Dendritic cell treated with granulocyte-macrophage colony-stimulating factor and Interleukin-4, amounts not matched to agents 40 ng/mL and 50 ng/mL, for 4 days (primary cell): ENCODE measurements at regions not wholly inside any gene's neighbourhood (a gene's known extent, or its start where the extent isn't known, plus 50 kb on each side); places are given as distances from the start of the nearest gene placed in this dataset.
"Not testable (repeated sequence)": the region's sequence is repeated elsewhere in the genome, so short reads cannot be mapped to it uniquely, and the experiment has no call there.

ENCODE experiments used
- H3K27ac Mint-ChIP-seq: one replicate; pipeline ENCODE4 v1.8.0; 2022; ENCODE audit warnings: mild to moderate bottlenecking, mixed read lengths
- H3K27me3 Mint-ChIP-seq: one replicate; pipeline ENCODE4 v1.8.0; 2022; ENCODE audit warnings: mild to moderate bottlenecking, mixed read lengths
- H3K36me3 Mint-ChIP-seq: one replicate; pipeline ENCODE4 v1.8.0; 2022; ENCODE audit warnings: low read depth, mixed read lengths
- H3K4me1 Mint-ChIP-seq: one replicate; pipeline ENCODE4 v1.8.0; 2022; ENCODE audit warnings: low read depth, mixed read lengths
- H3K4me3 Mint-ChIP-seq: one replicate; pipeline ENCODE4 v1.8.0; 2022; ENCODE audit warnings: mild to moderate bottlenecking, moderate library complexity, mixed read lengths
- H3K9me3 Mint-ChIP-seq: one replicate; pipeline ENCODE4 v1.8.0; 2022; ENCODE audit warnings: mixed read lengths
- intact Hi-C: fragments of 100-400 bp; cut with micrococcal nuclease; formaldehyde crosslinking; loops from one replicate; pipeline ENCODE4 v1.15.0; 2022

DNA sequence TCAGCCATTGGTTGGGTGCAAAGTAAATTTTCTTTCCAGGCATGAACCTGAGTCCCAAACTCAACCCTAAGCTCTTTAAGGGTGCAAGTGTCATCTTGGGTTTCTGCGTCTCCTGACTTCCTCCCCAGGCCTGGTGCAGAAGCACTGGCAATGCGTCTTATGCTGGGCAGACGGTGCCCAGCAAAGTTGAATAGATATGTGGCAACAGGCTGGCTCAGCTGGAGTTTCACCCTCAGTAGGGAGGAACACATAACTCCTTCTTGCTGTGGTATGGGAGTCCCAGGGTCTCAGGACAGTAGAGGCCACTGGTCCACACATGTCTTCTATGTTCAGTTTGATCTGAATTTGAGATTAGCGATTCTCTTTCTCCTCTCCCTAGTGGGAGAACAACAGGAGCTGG lies 181.3 kb downstream of the RPS24 start:
- H3K4me3 Mint-ChIP-seq, result no peak overlapping the region
- H3K4me1 Mint-ChIP-seq, result peaks cover 31% of the 10 kb centered on the region
- H3K27ac Mint-ChIP-seq, result no peak overlapping the region
- no peaks in the 10 kb centered on the region for H3K36me3 Mint-ChIP-seq
- intact Hi-C loops, result loop anchor here (5.0 to 10.0 kb wide), 2 partner anchors 442 to 980 kb away; no protein-coding TSS in a partner anchor
- peaks cover 31% of the 10 kb centered on the region for H3K27me3 Mint-ChIP-seq
- no peaks in the 10 kb centered on the region for H3K9me3 Mint-ChIP-seq

DNA sequence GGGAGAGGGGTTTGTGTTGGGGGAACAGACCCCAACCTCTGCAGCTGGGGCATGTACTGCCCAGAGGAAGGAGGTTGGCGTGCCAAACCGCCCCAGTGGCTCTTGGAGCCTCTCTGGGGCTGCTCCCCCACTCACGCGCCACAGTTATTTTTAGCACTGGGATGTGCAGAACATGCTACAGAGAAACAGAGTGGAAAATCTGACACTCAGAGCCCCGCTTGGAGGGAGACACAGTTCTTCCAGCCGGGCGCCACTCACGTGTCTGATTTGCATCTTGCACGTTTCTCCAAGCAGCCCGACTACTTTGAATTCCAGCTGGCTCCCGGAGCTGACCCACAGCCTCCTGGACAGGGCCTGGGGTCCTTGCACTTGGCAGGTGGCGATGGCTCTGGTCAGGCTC lies 182.0 kb downstream of the RPS24 start:
- intact Hi-C loops, result loop anchor here (10.0 kb wide), 1 partner anchor 979 kb away; no protein-coding TSS in a partner anchor
- Mint-ChIP-seq H3K27ac (no peak overlapping the region), H3K36me3 (no peaks in the 10 kb centered on the region), H3K4me3 (no peak overlapping the region), H3K27me3 (peaks cover 31% of the 10 kb centered on the region), H3K9me3 (no peaks in the 10 kb centered on the region), H3K4me1 (peaks cover 31% of the 10 kb centered on the region)

GRCh38 chr10:78217336-78217735 lies 183.7 kb downstream of the RPS24 start:
- Mint-ChIP-seq H3K4me3 (no peak overlapping the region), H3K27me3 (peaks cover 34% of the 10 kb centered on the region), H3K9me3 (no peaks in the 10 kb centered on the region), H3K36me3 (no peaks in the 10 kb centered on the region), H3K27ac (no peak overlapping the region), H3K4me1 (peaks cover 31% of the 10 kb centered on the region)
- intact Hi-C loops, result loop anchor here (10.0 kb wide), 1 partner anchor 977 kb away; no protein-coding TSS in a partner anchor

GRCh38 chr10:78218798-78219490 lies 185.3 kb downstream of the RPS24 start:
- Mint-ChIP-seq H3K27me3 (peaks cover 34% of the 10 kb centered on the region), H3K27ac (no peak overlapping the region), H3K4me1 (peaks cover 31% of the 10 kb centered on the region), H3K4me3 (no peak overlapping the region), H3K36me3 (no peaks in the 10 kb centered on the region), H3K9me3 (no peaks in the 10 kb centered on the region)
- intact Hi-C loops, result loop anchor here (10.0 kb wide), 1 partner anchor 976 kb away; no protein-coding TSS in a partner anchor

GRCh38 chr10:78219568-78219967 lies 185.9 kb downstream of the RPS24 start:
- H3K4me3 Mint-ChIP-seq, H3K27ac Mint-ChIP-seq, H3K9me3 Mint-ChIP-seq, H3K36me3 Mint-ChIP-seq: not testable (repeated sequence)
- peaks cover 29% of the 10 kb centered on the region for H3K4me1 Mint-ChIP-seq
- peaks cover 34% of the 10 kb centered on the region for H3K27me3 Mint-ChIP-seq
- intact Hi-C loops, result loop anchor here (10.0 kb wide), 1 partner anchor 975 kb away; no protein-coding TSS in a partner anchor

DNA sequence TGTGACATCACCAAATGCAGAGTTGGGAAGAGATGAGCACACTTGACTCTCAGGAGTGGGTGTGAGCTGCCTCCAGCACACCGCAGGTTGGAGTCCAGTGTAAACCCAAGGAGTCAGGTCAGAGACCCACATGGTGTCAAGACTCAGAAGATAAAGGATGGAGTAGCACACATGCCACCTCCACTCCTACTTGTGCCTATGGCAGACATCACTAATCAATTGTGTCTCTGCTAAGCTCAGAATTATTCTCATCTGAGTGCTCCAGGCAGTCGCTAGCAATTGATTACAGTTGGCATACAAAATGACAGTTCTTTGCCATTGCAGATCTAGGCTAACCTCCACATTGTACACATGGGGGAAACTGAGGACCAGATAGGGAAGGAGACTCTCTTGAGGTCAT lies 187.1 kb downstream of the RPS24 start:
- intact Hi-C loops, result no loop called here
- Mint-ChIP-seq H3K9me3 (no peaks in the 10 kb centered on the region), H3K4me3 (no peak overlapping the region)

GRCh38 chr10:78222096-78222790 lies 188.6 kb downstream of the RPS24 start:
- Mint-ChIP-seq H3K36me3 (no peaks in the 10 kb centered on the region), H3K4me3 (no peak overlapping the region), H3K9me3 (no peaks in the 10 kb centered on the region), H3K27ac (no peak overlapping the region), H3K4me1 (peaks cover 12% of the 10 kb centered on the region), H3K27me3 (peaks cover 11% of the 10 kb centered on the region)
- intact Hi-C loops, result no loop called here

More for the DNA sequence above, 187.1 kb downstream of the RPS24 start:
- H3K4me1 Mint-ChIP-seq, result peaks cover 18% of the 10 kb centered on the region
- H3K27me3 Mint-ChIP-seq, result peaks cover 22% of the 10 kb centered on the region
- H3K27ac Mint-ChIP-seq, result no peak overlapping the region
- no peaks in the 10 kb centered on the region for H3K36me3 Mint-ChIP-seq

GRCh38 chr10:78223088-78223487 lies 189.4 kb downstream of the RPS24 start:
- no peaks in the 10 kb centered on the region for H3K9me3 Mint-ChIP-seq

DNA sequence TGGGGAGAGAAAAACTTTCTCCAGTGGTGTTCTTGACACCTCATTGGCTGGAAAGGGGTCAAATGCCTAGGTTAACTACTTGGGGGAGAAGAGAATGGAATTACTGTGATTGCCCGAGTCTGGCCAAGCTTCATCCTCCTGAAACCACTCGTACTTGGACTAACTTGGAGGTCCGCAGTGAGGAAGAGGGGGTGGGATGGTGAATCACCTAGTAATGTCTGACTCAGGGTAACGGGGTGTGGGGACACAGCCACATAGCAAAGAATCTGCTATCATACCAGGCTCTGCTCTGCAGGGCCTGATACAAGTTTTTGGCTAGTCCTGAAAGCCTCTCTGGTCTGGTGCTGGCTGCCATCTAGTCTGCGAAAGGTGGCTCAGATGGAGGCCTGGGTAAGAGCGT lies 190.9 kb downstream of the RPS24 start:
- Mint-ChIP-seq H3K36me3 (no peaks in the 10 kb centered on the region), H3K9me3 (no peaks in the 10 kb centered on the region), H3K4me1 (no peaks in the 10 kb centered on the region), H3K27me3 (peaks cover 8% of the 10 kb centered on the region), H3K27ac (no peak overlapping the region), H3K4me3 (no peak overlapping the region)
- intact Hi-C loops, result no loop called here

More at GRCh38 chr10:78223088-78223487, 189.4 kb downstream of the RPS24 start:
- Mint-ChIP-seq H3K4me3 (no peak overlapping the region), H3K27me3 (peaks cover 5% of the 10 kb centered on the region), H3K27ac (no peak overlapping the region), H3K4me1 (peaks cover 3% of the 10 kb centered on the region), H3K36me3 (no peaks in the 10 kb centered on the region)
- intact Hi-C loops, result no loop called here

GRCh38 chr10:78225594-78225993 lies 191.9 kb downstream of the RPS24 start:
- Mint-ChIP-seq H3K9me3 (no peaks in the 10 kb centered on the region), H3K36me3 (no peaks in the 10 kb centered on the region), H3K4me1 (no peaks in the 10 kb centered on the region), H3K27ac (no peak overlapping the region), H3K27me3 (peaks cover 8% of the 10 kb centered on the region), H3K4me3 (no peak overlapping the region)
- intact Hi-C loops, result no loop called here

GRCh38 chr10:78229489-78229888 lies 195.8 kb downstream of the RPS24 start:
- no peaks in the 10 kb centered on the region for H3K9me3 Mint-ChIP-seq
- H3K27me3 Mint-ChIP-seq, result peaks cover 4% of the 10 kb centered on the region
- H3K4me1 Mint-ChIP-seq, result no peaks in the 10 kb centered on the region
- no peak overlapping the region for H3K27ac Mint-ChIP-seq
- intact Hi-C loops, result no loop called here
- H3K4me3 Mint-ChIP-seq, result no peak overlapping the region
- no peaks in the 10 kb centered on the region for H3K36me3 Mint-ChIP-seq

- no peak overlapping the region for H3K27ac Mint-ChIP-seq
- no peak overlapping the region for H3K4me3 Mint-ChIP-seq
- H3K36me3 Mint-ChIP-seq, result no peaks in the 10 kb centered on the region
- no peaks in the 10 kb centered on the region for H3K9me3 Mint-ChIP-seq
- peaks cover 4% of the 10 kb centered on the region for H3K27me3 Mint-ChIP-seq
- intact Hi-C loops, result no loop called here
- H3K4me1 Mint-ChIP-seq, result no peaks in the 10 kb centered on the region
These were observed 196.4 kb downstream of the RPS24 start for GRCh38 chr10:78229950-78230675.

DNA sequence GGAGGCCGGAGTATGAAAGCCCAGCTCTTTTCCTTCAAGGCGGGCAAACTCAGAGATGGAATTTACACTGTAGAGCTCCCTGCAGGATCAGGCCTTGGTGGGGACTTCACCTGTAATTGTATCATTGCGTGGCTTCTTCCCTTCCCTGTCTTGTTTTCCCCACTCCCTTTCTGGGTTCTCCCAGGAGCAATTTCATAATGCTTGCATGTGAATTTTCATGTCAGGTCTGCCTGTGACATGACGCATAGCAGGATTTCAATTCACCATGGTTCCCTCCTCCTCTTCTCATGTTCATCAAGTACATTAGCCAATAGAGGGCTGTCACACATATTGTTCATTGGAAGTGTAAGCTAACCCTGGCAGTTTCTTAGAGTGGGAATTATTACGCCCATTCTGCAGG lies 197.7 kb downstream of the RPS24 start:
- Mint-ChIP-seq H3K36me3 (no peaks in the 10 kb centered on the region), H3K9me3 (no peaks in the 10 kb centered on the region), H3K4me1 (peaks cover 2% of the 10 kb centered on the region), H3K4me3 (no peak overlapping the region), H3K27me3 (peaks cover 4% of the 10 kb centered on the region), H3K27ac (no peak overlapping the region)
- intact Hi-C loops, result no loop called here

GRCh38 chr10:78231939-78232338 lies 198.3 kb downstream of the RPS24 start:
- no peaks in the 10 kb centered on the region for H3K9me3 Mint-ChIP-seq
- H3K4me3 Mint-ChIP-seq, result no peak overlapping the region
- H3K36me3 Mint-ChIP-seq, result no peaks in the 10 kb centered on the region
- intact Hi-C loops, result no loop called here
- peaks cover 7% of the 10 kb centered on the region for H3K4me1 Mint-ChIP-seq
- H3K27ac Mint-ChIP-seq, result no peak overlapping the region
- peaks cover 4% of the 10 kb centered on the region for H3K27me3 Mint-ChIP-seq
